ENCODE measurements at regions not wholly inside any gene's neighbourhood (a gene's known extent, or its start where the extent isn't known, plus 50 kb on each side); places are given as distances from the start of the nearest gene placed in this dataset.

DNA sequence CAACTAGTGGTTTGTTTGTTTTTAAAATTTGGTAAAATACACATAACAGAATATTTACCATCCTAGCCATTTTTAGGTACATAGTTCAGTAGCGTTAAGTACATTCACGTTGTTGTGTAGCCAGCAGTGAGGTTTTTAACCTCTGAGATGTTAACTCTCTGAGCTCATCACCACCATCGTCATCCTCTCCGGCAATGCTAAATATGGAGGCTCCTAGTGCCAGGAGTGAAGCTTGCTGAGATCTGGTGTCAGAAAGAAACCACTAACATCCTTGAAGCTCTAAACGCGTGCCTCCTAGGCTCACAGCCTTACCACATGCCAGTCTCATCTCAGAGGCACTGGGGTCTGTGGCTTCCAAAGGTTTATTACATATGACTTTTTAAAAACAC lies 330.2 kb upstream of the B3GAT1 start:
- no TSS peak for BruUV-seq (replicated peaks)
- peak; percentile 28 for FAIRE-seq
- Histone ChIP-seq H3K4me1 (ENCODE audit: insufficient read depth, low read length) (peaks cover 67% of the 10 kb centered on the region), H3K36me3 (replicated peaks in 1 of 2; ENCODE audit: control insufficient read depth in 1 of 2, insufficient read depth in 2 of 2, low read length in 2 of 2) (no peaks in the 10 kb centered on the region), H3K9me3 (ENCODE audit: low read length) (0 out of 2 replicates have a peak, but pooled peaks cover 6% of the 10 kb centered on the region), H3K27me3 (ENCODE audit: control insufficient read depth in 1 of 2, insufficient read depth in 2 of 2, low read length in 2 of 2) (no peaks in the 10 kb centered on the region), H3K9ac (ENCODE audit: insufficient read depth, low read depth, low read length) (no peak overlapping the region), H3K79me2 (ENCODE audit: insufficient read depth, low read length) (no peaks in the 10 kb centered on the region), H3K4me3 (replicated peaks in 1 of 3; ENCODE audit: insufficient read depth in 1 of 3, low read depth in 2 of 3, low read length in 3 of 3) (peak overlapping the region in 1 of 3 experiments; percentile 11; a peak in 1 of 6 replicates), H2AFZ (ENCODE audit: low read length) (no peak overlapping the region), H4K20me1 (ENCODE audit: insufficient read depth, low read length) (no peaks in the 10 kb centered on the region), H3K27ac (ENCODE audit: extremely low read length, insufficient read depth, low read length) (peak overlapping the region; percentile 74), H3K4me2 (ENCODE audit: low read depth, low read length) (peak overlapping the region; percentile 59)
- ATAC-seq, result peak; percentile 60
- POLR2A ChIA-PET, result no interaction called here
- DNase-seq (ENCODE audit: low spot score), result peak; percentile 29
- 3% methylated on average over 6 of the region's 6 CpGs for WGBS (ENCODE audit: low lambda C conversion rate)
- CTCF ChIA-PET (ENCODE audit: low intra/inter-chr PET ratio, low total read pairs), result no interaction called here
- intact Hi-C loops (cut with micrococcal nuclease; ENCODE audit: unreplicated experiment) (no loop called here), in situ Hi-C loops (cut with HindIII; ENCODE audit: extremely low pct_ligation_motif_present, low pct_unique_long_range_greater_than_20kb) (no loop called here)
- TF ChIP-seq, protein P1, sequence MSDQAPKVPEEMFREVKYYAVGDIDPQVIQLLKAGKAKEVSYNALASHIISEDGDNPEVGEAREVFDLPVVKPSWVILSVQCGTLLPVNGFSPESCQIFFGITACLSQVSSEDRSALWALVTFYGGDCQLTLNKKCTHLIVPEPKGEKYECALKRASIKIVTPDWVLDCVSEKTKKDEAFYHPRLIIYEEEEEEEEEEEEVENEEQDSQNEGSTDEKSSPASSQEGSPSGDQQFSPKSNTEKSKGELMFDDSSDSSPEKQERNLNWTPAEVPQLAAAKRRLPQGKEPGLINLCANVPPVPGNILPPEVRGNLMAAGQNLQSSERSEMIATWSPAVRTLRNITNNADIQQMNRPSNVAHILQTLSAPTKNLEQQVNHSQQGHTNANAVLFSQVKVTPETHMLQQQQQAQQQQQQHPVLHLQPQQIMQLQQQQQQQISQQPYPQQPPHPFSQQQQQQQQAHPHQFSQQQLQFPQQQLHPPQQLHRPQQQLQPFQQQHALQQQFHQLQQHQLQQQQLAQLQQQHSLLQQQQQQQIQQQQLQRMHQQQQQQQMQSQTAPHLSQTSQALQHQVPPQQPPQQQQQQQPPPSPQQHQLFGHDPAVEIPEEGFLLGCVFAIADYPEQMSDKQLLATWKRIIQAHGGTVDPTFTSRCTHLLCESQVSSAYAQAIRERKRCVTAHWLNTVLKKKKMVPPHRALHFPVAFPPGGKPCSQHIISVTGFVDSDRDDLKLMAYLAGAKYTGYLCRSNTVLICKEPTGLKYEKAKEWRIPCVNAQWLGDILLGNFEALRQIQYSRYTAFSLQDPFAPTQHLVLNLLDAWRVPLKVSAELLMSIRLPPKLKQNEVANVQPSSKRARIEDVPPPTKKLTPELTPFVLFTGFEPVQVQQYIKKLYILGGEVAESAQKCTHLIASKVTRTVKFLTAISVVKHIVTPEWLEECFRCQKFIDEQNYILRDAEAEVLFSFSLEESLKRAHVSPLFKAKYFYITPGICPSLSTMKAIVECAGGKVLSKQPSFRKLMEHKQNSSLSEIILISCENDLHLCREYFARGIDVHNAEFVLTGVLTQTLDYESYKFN (CRISPR knock-in tag; conservative IDR thresholded peaks at IDR 0.05), result peak; percentile 64
- TF ChIP-seq HNF4A (CRISPR knock-in tag; IDR thresholded peaks at IDR 0.05), result peak; percentile 46
- peak; percentile 71; the same call in 1 of the 2 replicates for TF ChIP-seq SRF (IDR thresholded peaks at IDR 0.05; ENCODE audit: low read depth, low read length)
- TF ChIP-seq, protein P2, sequence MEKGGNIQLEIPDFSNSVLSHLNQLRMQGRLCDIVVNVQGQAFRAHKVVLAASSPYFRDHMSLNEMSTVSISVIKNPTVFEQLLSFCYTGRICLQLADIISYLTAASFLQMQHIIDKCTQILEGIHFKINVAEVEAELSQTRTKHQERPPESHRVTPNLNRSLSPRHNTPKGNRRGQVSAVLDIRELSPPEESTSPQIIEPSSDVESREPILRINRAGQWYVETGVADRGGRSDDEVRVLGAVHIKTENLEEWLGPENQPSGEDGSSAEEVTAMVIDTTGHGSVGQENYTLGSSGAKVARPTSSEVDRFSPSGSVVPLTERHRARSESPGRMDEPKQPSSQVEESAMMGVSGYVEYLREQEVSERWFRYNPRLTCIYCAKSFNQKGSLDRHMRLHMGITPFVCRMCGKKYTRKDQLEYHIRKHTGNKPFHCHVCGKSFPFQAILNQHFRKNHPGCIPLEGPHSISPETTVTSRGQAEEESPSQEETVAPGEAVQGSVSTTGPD (CRISPR knock-in tag; IDR thresholded peaks at IDR 0.05), result peak; percentile 96
- TF ChIP-seq CREM (IDR thresholded peaks at IDR 0.05), result peak; percentile 10; the same call in 1 of the 2 replicates
- no peak for TF ChIP-seq CREM (CRISPR knock-in tag; IDR thresholded peaks at IDR 0.05)
- TF ChIP-seq ZNF629 (CRISPR knock-in tag; conservative IDR thresholded peaks at IDR 0.05), result no peak
- TF ChIP-seq FIP1L1 (IDR thresholded peaks at IDR 0.05; ENCODE audit: borderline replicate concordance, insufficient read depth, low read depth, low read length), result no peak
- TF ChIP-seq MIER3 (CRISPR knock-in tag; IDR thresholded peaks at IDR 0.05; ENCODE audit: borderline replicate concordance), result no peak
- TF ChIP-seq DPF2 (CRISPR knock-in tag; IDR thresholded peaks at IDR 0.05; ENCODE audit: borderline replicate concordance, low read depth), result no peak
- no peak for TF ChIP-seq HES4 (CRISPR knock-in tag; IDR thresholded peaks at IDR 0.05; ENCODE audit: borderline replicate concordance)
- TF ChIP-seq, protein P3, sequence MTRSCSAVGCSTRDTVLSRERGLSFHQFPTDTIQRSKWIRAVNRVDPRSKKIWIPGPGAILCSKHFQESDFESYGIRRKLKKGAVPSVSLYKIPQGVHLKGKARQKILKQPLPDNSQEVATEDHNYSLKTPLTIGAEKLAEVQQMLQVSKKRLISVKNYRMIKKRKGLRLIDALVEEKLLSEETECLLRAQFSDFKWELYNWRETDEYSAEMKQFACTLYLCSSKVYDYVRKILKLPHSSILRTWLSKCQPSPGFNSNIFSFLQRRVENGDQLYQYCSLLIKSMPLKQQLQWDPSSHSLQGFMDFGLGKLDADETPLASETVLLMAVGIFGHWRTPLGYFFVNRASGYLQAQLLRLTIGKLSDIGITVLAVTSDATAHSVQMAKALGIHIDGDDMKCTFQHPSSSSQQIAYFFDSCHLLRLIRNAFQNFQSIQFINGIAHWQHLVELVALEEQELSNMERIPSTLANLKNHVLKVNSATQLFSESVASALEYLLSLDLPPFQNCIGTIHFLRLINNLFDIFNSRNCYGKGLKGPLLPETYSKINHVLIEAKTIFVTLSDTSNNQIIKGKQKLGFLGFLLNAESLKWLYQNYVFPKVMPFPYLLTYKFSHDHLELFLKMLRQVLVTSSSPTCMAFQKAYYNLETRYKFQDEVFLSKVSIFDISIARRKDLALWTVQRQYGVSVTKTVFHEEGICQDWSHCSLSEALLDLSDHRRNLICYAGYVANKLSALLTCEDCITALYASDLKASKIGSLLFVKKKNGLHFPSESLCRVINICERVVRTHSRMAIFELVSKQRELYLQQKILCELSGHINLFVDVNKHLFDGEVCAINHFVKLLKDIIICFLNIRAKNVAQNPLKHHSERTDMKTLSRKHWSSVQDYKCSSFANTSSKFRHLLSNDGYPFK (CRISPR knock-in tag; IDR thresholded peaks at IDR 0.05; ENCODE audit: borderline replicate concordance), result no peak
- TF ChIP-seq HOXA7 (CRISPR knock-in tag; IDR thresholded peaks at IDR 0.05), result no peak
- TF ChIP-seq, protein P4, sequence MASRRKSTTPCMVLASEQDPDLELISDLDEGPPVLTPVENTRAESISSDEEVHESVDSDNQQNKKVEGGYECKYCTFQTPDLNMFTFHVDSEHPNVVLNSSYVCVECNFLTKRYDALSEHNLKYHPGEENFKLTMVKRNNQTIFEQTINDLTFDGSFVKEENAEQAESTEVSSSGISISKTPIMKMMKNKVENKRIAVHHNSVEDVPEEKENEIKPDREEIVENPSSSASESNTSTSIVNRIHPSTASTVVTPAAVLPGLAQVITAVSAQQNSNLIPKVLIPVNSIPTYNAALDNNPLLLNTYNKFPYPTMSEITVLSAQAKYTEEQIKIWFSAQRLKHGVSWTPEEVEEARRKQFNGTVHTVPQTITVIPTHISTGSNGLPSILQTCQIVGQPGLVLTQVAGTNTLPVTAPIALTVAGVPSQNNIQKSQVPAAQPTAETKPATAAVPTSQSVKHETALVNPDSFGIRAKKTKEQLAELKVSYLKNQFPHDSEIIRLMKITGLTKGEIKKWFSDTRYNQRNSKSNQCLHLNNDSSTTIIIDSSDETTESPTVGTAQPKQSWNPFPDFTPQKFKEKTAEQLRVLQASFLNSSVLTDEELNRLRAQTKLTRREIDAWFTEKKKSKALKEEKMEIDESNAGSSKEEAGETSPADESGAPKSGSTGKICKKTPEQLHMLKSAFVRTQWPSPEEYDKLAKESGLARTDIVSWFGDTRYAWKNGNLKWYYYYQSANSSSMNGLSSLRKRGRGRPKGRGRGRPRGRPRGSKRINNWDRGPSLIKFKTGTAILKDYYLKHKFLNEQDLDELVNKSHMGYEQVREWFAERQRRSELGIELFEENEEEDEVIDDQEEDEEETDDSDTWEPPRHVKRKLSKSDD (CRISPR knock-in tag; IDR thresholded peaks at IDR 0.05; ENCODE audit: low read depth), result 0 out of 2 replicates have a peak, but pooled peaks have one; percentile 29
- no peak for TF ChIP-seq ZNF605 (CRISPR knock-in tag; IDR thresholded peaks at IDR 0.05)
